ENCODE measurements at regions not wholly inside any gene's neighbourhood (a gene's known extent, or its start where the extent isn't known, plus 50 kb on each side); places are given as distances from the start of the nearest gene placed in this dataset.

GRCh38 chr12:126567016-126567415 lies 1501.8 kb downstream of the AACS start:
- TF ChIP-seq CTCF (IDR thresholded peaks at IDR 0.05) = no peak
- no peak for TF ChIP-seq POLR2A (IDR thresholded peaks at IDR 0.05)
- TF ChIP-seq POLR2AphosphoS5 (IDR thresholded peaks at IDR 0.05) = no peak

All from stomach (tissue), 4 donors.